ENCODE measurements at regions not wholly inside any gene's neighbourhood (a gene's known extent, or its start where the extent isn't known, plus 50 kb on each side); places are given as distances from the start of the nearest gene placed in this dataset.

DNA sequence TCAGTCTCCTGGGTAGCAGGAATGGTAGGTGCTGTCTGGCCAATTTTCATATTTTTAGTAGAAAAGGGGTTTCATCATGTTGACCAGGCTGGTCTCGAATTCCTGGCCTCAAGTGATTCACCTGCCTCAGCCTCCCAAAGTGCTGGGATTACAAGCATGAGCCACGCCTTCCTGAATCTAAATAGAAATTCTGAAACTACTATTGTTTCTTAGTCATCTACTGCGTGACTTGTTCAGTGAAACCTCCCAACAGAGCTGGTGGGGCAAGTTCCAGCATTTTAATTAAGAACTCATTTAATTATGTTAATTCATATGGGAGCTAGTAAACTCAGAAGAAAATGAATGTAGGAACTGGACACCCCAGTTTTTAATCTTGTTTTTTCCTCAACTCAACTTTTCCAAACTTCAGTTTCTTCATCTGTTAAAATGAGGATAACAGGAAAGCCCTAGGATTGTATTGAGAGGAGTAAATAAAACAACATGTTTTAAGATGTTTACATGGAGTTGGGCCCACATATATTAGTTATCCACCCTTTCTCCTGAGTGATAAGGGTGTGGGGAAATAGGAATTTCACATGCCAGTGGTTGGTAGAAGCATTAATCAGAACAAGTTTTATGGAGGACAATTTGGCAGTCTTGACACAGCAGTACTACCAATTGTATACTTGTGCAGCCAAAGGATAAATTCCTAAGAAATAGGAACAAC is 335.8 kb upstream of the E2F7 start:
- Histone ChIP-seq H3K79me2 (ENCODE audit: low read length) (no peaks in the 10 kb centered on the region), H3K27ac (ENCODE audit: low read length) (no peak overlapping the region), H3K36me3 (replicated peaks; ENCODE audit: low read depth, low read length) (no peaks in the 10 kb centered on the region), H3K4me2 (ENCODE audit: low read length) (no peak overlapping the region), H3K9ac (ENCODE audit: low read length) (no peak overlapping the region), H2AFZ (ENCODE audit: low read depth, low read length) (no peak overlapping the region), H3K9me3 (ENCODE audit: insufficient read depth, low read length) (no peaks in the 10 kb centered on the region), H3K4me1 (ENCODE audit: low read length) (no peaks in the 10 kb centered on the region), H3K27me3 (ENCODE audit: low read depth, low read length) (no peaks in the 10 kb centered on the region), H4K20me1 (ENCODE audit: insufficient read depth, low read length) (no peaks in the 10 kb centered on the region), H3K4me3 (ENCODE audit: low read length) (no peak overlapping the region)
- TF ChIP-seq CTCF (IDR thresholded peaks at IDR 0.05; ENCODE audit: low read depth, low read length), result no peak

- H2AFZ ChIP-seq (ENCODE audit: low read depth, low read length), result no peak overlapping the region
- H3K79me2 ChIP-seq (ENCODE audit: low read length), result no peaks in the 10 kb centered on the region
- H3K9me3 ChIP-seq (ENCODE audit: insufficient read depth, low read length), result no peaks in the 10 kb centered on the region
- H3K4me1 ChIP-seq (ENCODE audit: low read length), result no peaks in the 10 kb centered on the region
- H3K4me2 ChIP-seq (ENCODE audit: low read length), result no peak overlapping the region
- H4K20me1 ChIP-seq (ENCODE audit: insufficient read depth, low read length), result no peaks in the 10 kb centered on the region
- TF ChIP-seq EZH2phosphoT487 (IDR thresholded peaks at IDR 0.05; ENCODE audit: low read depth) (no peak), CTCF (IDR thresholded peaks at IDR 0.05; ENCODE audit: low read depth, low read length) (no peak)
- no peak overlapping the region for H3K27ac ChIP-seq (ENCODE audit: low read length)
- H3K36me3 ChIP-seq (replicated peaks; ENCODE audit: low read depth, low read length), result no peaks in the 10 kb centered on the region
- H3K9ac ChIP-seq (ENCODE audit: low read length), result no peak overlapping the region
- no peaks in the 10 kb centered on the region for H3K27me3 ChIP-seq (ENCODE audit: low read depth, low read length)
- H3K4me3 ChIP-seq (ENCODE audit: low read length), result no peak overlapping the region
Measured at GRCh38 chr12:77392467-77393088, 327.2 kb upstream of the E2F7 start.

DNA sequence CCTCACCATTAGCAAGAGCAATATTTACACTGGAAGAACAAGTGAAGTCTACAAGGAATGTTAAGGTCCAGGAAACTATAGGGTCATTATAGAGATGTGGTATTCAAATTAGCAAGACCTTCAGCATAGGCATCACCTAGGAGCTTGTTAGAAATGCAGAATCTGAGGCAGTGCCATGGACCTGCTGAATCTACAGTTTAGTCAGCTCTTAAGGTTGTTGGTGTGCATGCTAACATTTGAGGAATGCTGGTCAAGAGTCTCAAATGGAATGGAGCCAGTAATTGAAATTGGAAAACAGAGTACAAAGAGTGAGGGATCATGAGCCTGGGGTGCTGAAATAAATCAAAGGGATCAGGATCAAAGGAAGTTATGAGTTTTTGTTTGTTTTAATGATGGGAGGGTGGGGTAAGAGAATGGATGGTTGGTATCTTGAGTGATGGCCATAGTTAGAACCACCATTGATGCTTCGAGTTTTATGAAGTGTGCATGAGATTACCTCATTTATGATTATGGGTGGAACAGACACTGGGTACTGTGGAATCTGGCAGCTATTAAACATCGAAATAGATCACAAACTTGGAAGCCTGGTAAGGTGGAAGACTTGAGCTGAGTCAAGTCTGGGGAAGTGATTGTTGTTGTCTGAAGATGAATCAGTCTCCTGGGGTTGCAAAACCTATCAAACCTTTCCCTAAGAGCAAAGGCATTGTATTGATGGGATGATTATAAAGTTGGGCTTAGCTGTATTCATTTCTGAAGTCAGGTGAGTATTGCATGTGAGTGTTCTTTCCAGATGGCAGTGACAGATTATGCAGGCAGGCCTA is 323.3 kb upstream of the E2F7 start:
- no peaks in the 10 kb centered on the region for H3K79me2 ChIP-seq (ENCODE audit: low read length)
- no peak overlapping the region for H3K9ac ChIP-seq (ENCODE audit: low read length)
- no peak overlapping the region for H2AFZ ChIP-seq (ENCODE audit: low read depth, low read length)
- no peaks in the 10 kb centered on the region for H4K20me1 ChIP-seq (ENCODE audit: insufficient read depth, low read length)
- H3K4me2 ChIP-seq (ENCODE audit: low read length), result no peak overlapping the region
- no peak overlapping the region for H3K27ac ChIP-seq (ENCODE audit: low read length)
- no peaks in the 10 kb centered on the region for H3K9me3 ChIP-seq (ENCODE audit: insufficient read depth, low read length)
- no peaks in the 10 kb centered on the region for H3K4me1 ChIP-seq (ENCODE audit: low read length)
- no peak overlapping the region for H3K4me3 ChIP-seq (ENCODE audit: low read length)
- no peaks in the 10 kb centered on the region for H3K27me3 ChIP-seq (ENCODE audit: low read depth, low read length)
- H3K36me3 ChIP-seq (replicated peaks; ENCODE audit: low read depth, low read length), result no peaks in the 10 kb centered on the region
- TF ChIP-seq EZH2phosphoT487 (IDR thresholded peaks at IDR 0.05; ENCODE audit: low read depth), result no peak
- TF ChIP-seq CTCF (IDR thresholded peaks at IDR 0.05; ENCODE audit: low read depth, low read length), result no peak

- no peaks in the 10 kb centered on the region for H3K27me3 ChIP-seq (ENCODE audit: low read depth, low read length)
- H4K20me1 ChIP-seq (ENCODE audit: insufficient read depth, low read length), result no peaks in the 10 kb centered on the region
- H3K27ac ChIP-seq (ENCODE audit: low read length), result no peak overlapping the region
- no peak overlapping the region for H2AFZ ChIP-seq (ENCODE audit: low read depth, low read length)
- H3K4me3 ChIP-seq (ENCODE audit: low read length), result no peak overlapping the region
- no peaks in the 10 kb centered on the region for H3K36me3 ChIP-seq (replicated peaks; ENCODE audit: low read depth, low read length)
- H3K79me2 ChIP-seq (ENCODE audit: low read length), result no peaks in the 10 kb centered on the region
- no peak overlapping the region for H3K4me2 ChIP-seq (ENCODE audit: low read length)
- no peaks in the 10 kb centered on the region for H3K9me3 ChIP-seq (ENCODE audit: insufficient read depth, low read length)
- no peaks in the 10 kb centered on the region for H3K4me1 ChIP-seq (ENCODE audit: low read length)
- H3K9ac ChIP-seq (ENCODE audit: low read length), result no peak overlapping the region
- TF ChIP-seq EZH2phosphoT487 (IDR thresholded peaks at IDR 0.05; ENCODE audit: low read depth) (no peak), CTCF (IDR thresholded peaks at IDR 0.05; ENCODE audit: low read depth, low read length) (no peak)
Measured at GRCh38 chr12:77387671-77388070, 322.3 kb upstream of the E2F7 start.
